ENCODE measurements at regions not wholly inside any gene's neighbourhood (a gene's known extent, or its start where the extent isn't known, plus 50 kb on each side); places are given as distances from the start of the nearest gene placed in this dataset.
"Not testable (repeated sequence)": the region's sequence is repeated elsewhere in the genome, so short reads cannot be mapped to it uniquely, and the experiment has no call there.

- no peak for DNase-seq
- Histone ChIP-seq H3K4me1 (ENCODE audit: control insufficient read depth, insufficient read depth, low read length, poor library complexity, severe bottlenecking) (no peaks in the 10 kb centered on the region), H3K36me3 (ENCODE audit: control insufficient read depth, insufficient read depth, low read length) (no peaks in the 10 kb centered on the region), H3K4me3 (ENCODE audit: low read depth, low read length) (no peak overlapping the region), H3K9me3 (ENCODE audit: control insufficient read depth in 2 of 2, low read length in 2 of 2) (no peaks in the 10 kb centered on the region), H3K27me3 (ENCODE audit: control insufficient read depth, insufficient read depth, low read length) (no peaks in the 10 kb centered on the region), H3K27ac (ENCODE audit: insufficient read depth, low read length, poor library complexity, severe bottlenecking) (no peak overlapping the region)
- ATAC-seq (ENCODE audit: low read depth in 2 of 2) = no peak
- Mint-ChIP-seq H3K4me3 (no peak overlapping the region), H3K27ac (no peak overlapping the region), H3K4me1 (no peaks in the 10 kb centered on the region), H3K9me3 (peaks cover 0 to 2% (median 1%) of the 10 kb centered on the region in 7 donors), H3K27me3 (no peaks in the 10 kb centered on the region), H3K36me3 (no peaks in the 10 kb centered on the region)
These were observed 470.2 kb downstream of the FBXO15 start for GRCh38 chr18:73677450-73677849.

- DNase-seq (no peak), ATAC-seq (ENCODE audit: low read depth in 2 of 2) (no peak)
- Mint-ChIP-seq H3K36me3 (no peaks in the 10 kb centered on the region), H3K4me1 (no peaks in the 10 kb centered on the region), H3K27ac (no peak overlapping the region), H3K9me3 (peaks cover 0 to 6% (median 1%) of the 10 kb centered on the region in 7 donors), H3K4me3 (no peak overlapping the region), H3K27me3 (no peaks in the 10 kb centered on the region)
- no peaks in the 10 kb centered on the region for H3K27me3 ChIP-seq (ENCODE audit: control insufficient read depth, insufficient read depth, low read length)
- no peaks in the 10 kb centered on the region for H3K4me1 ChIP-seq (ENCODE audit: control insufficient read depth, insufficient read depth, low read length, poor library complexity, severe bottlenecking)
- H3K36me3 ChIP-seq (ENCODE audit: control insufficient read depth, insufficient read depth, low read length) = no peaks in the 10 kb centered on the region
- no peak overlapping the region for H3K27ac ChIP-seq (ENCODE audit: insufficient read depth, low read length, poor library complexity, severe bottlenecking)
- no peaks in the 10 kb centered on the region for H3K9me3 ChIP-seq (ENCODE audit: control insufficient read depth in 2 of 2, low read length in 2 of 2)
- no peak overlapping the region for H3K4me3 ChIP-seq (ENCODE audit: low read depth, low read length)
These were observed 473.3 kb downstream of the FBXO15 start for GRCh38 chr18:73674125-73674865.

GRCh38 chr18:73671480-73671879 is 476.2 kb downstream of the FBXO15 start:
- H3K4me1 Mint-ChIP-seq; H3K27ac ChIP-seq (ENCODE audit: insufficient read depth, low read length, poor library complexity, severe bottlenecking); H3K4me3 ChIP-seq (ENCODE audit: low read depth, low read length); H3K27me3 Mint-ChIP-seq; H3K36me3 ChIP-seq (ENCODE audit: control insufficient read depth, insufficient read depth, low read length); ATAC-seq (ENCODE audit: low read depth in 2 of 2); H3K4me3 Mint-ChIP-seq; H3K4me1 ChIP-seq (ENCODE audit: control insufficient read depth, insufficient read depth, low read length, poor library complexity, severe bottlenecking); H3K9me3 Mint-ChIP-seq; H3K27me3 ChIP-seq (ENCODE audit: control insufficient read depth, insufficient read depth, low read length); H3K36me3 Mint-ChIP-seq; DNase-seq; H3K27ac Mint-ChIP-seq; H3K9me3 ChIP-seq (ENCODE audit: control insufficient read depth in 2 of 2, low read length in 2 of 2): not testable (repeated sequence)

GRCh38 chr18:73670524-73670923 is 477.1 kb downstream of the FBXO15 start:
- DNase-seq = peak in 1 of 3 donors; percentile 3
- Mint-ChIP-seq H3K27me3 (no peaks in the 10 kb centered on the region), H3K4me3 (no peak overlapping the region), H3K4me1 (no peaks in the 10 kb centered on the region), H3K9me3 (peaks cover 0 to 5% (median 0%) of the 10 kb centered on the region in 7 donors), H3K27ac (no peak overlapping the region), H3K36me3 (no peaks in the 10 kb centered on the region)
- Histone ChIP-seq H3K4me1 (ENCODE audit: control insufficient read depth, insufficient read depth, low read length, poor library complexity, severe bottlenecking) (no peaks in the 10 kb centered on the region), H3K4me3 (ENCODE audit: low read depth, low read length) (no peak overlapping the region), H3K9me3 (ENCODE audit: control insufficient read depth in 2 of 2, low read length in 2 of 2) (no peaks in the 10 kb centered on the region), H3K27ac (ENCODE audit: insufficient read depth, low read length, poor library complexity, severe bottlenecking) (no peak overlapping the region), H3K36me3 (ENCODE audit: control insufficient read depth, insufficient read depth, low read length) (no peaks in the 10 kb centered on the region), H3K27me3 (ENCODE audit: control insufficient read depth, insufficient read depth, low read length) (no peaks in the 10 kb centered on the region)
- ATAC-seq (ENCODE audit: low read depth in 2 of 2) = no peak

- H3K27me3 ChIP-seq (ENCODE audit: control insufficient read depth, insufficient read depth, low read length) = no peaks in the 10 kb centered on the region
- no peak overlapping the region for H3K27ac Mint-ChIP-seq
- H3K36me3 Mint-ChIP-seq = no peaks in the 10 kb centered on the region
- H3K4me3 ChIP-seq (ENCODE audit: low read depth, low read length) = no peak overlapping the region
- ATAC-seq (ENCODE audit: low read depth in 2 of 2) (no peak), DNase-seq (no peak)
- H3K4me1 ChIP-seq (ENCODE audit: control insufficient read depth, insufficient read depth, low read length, poor library complexity, severe bottlenecking) = no peaks in the 10 kb centered on the region
- no peaks in the 10 kb centered on the region for H3K27me3 Mint-ChIP-seq
- H3K27ac ChIP-seq (ENCODE audit: insufficient read depth, low read length, poor library complexity, severe bottlenecking) = no peak overlapping the region
- no peaks in the 10 kb centered on the region for H3K9me3 ChIP-seq (ENCODE audit: control insufficient read depth in 2 of 2, low read length in 2 of 2)
- peaks cover 0 to 5% (median 0%) of the 10 kb centered on the region in 7 donors for H3K9me3 Mint-ChIP-seq
- H3K4me3 Mint-ChIP-seq = no peak overlapping the region
- no peaks in the 10 kb centered on the region for H3K36me3 ChIP-seq (ENCODE audit: control insufficient read depth, insufficient read depth, low read length)
- H3K4me1 Mint-ChIP-seq = no peaks in the 10 kb centered on the region
These were observed 477.6 kb downstream of the FBXO15 start for GRCh38 chr18:73670039-73670438.

- Mint-ChIP-seq H3K4me1 (no peaks in the 10 kb centered on the region), H3K27ac (no peak overlapping the region), H3K27me3 (no peaks in the 10 kb centered on the region), H3K4me3 (no peak overlapping the region), H3K9me3 (peaks cover 0 to 5% (median 0%) of the 10 kb centered on the region in 7 donors), H3K36me3 (no peaks in the 10 kb centered on the region)
- no peak for ATAC-seq (ENCODE audit: low read depth in 2 of 2)
- no peaks in the 10 kb centered on the region for H3K36me3 ChIP-seq (ENCODE audit: control insufficient read depth, insufficient read depth, low read length)
- no peak overlapping the region for H3K4me3 ChIP-seq (ENCODE audit: low read depth, low read length)
- H3K4me1 ChIP-seq (ENCODE audit: control insufficient read depth, insufficient read depth, low read length, poor library complexity, severe bottlenecking) = no peaks in the 10 kb centered on the region
- H3K27ac ChIP-seq (ENCODE audit: insufficient read depth, low read length, poor library complexity, severe bottlenecking) = no peak overlapping the region
- H3K9me3 ChIP-seq (ENCODE audit: control insufficient read depth in 2 of 2, low read length in 2 of 2) = no peaks in the 10 kb centered on the region
- DNase-seq = no peak
- H3K27me3 ChIP-seq (ENCODE audit: control insufficient read depth, insufficient read depth, low read length) = no peaks in the 10 kb centered on the region
These were observed 478.3 kb downstream of the FBXO15 start for GRCh38 chr18:73669297-73669696.

GRCh38 chr18:73668051-73668450 is 479.6 kb downstream of the FBXO15 start:
- Histone ChIP-seq H3K9me3 (ENCODE audit: control insufficient read depth in 2 of 2, low read length in 2 of 2) (no peaks in the 10 kb centered on the region), H3K36me3 (ENCODE audit: control insufficient read depth, insufficient read depth, low read length) (no peaks in the 10 kb centered on the region), H3K27me3 (ENCODE audit: control insufficient read depth, insufficient read depth, low read length) (no peaks in the 10 kb centered on the region), H3K4me1 (ENCODE audit: control insufficient read depth, insufficient read depth, low read length, poor library complexity, severe bottlenecking) (no peaks in the 10 kb centered on the region), H3K27ac (ENCODE audit: insufficient read depth, low read length, poor library complexity, severe bottlenecking) (no peak overlapping the region), H3K4me3 (ENCODE audit: low read depth, low read length) (no peak overlapping the region)
- H3K4me3 Mint-ChIP-seq = no peak overlapping the region
- ATAC-seq (ENCODE audit: low read depth in 2 of 2) (no peak), DNase-seq (no peak)
- H3K27me3 Mint-ChIP-seq = no peaks in the 10 kb centered on the region
- H3K9me3 Mint-ChIP-seq = peaks cover 0 to 5% (median 0%) of the 10 kb centered on the region in 7 donors
- no peaks in the 10 kb centered on the region for H3K36me3 Mint-ChIP-seq
- no peaks in the 10 kb centered on the region for H3K4me1 Mint-ChIP-seq
- no peak overlapping the region for H3K27ac Mint-ChIP-seq

GRCh38 chr18:73666772-73667171 is 480.9 kb downstream of the FBXO15 start:
- Mint-ChIP-seq H3K27ac (no peak overlapping the region), H3K4me1 (no peaks in the 10 kb centered on the region)
- ATAC-seq (ENCODE audit: low read depth in 2 of 2) = no peak

More at GRCh38 chr18:73666772-73667171, 480.9 kb downstream of the FBXO15 start:
- no peaks in the 10 kb centered on the region for H3K27me3 Mint-ChIP-seq
- Histone ChIP-seq H3K4me1 (ENCODE audit: control insufficient read depth, insufficient read depth, low read length, poor library complexity, severe bottlenecking) (no peaks in the 10 kb centered on the region), H3K4me3 (ENCODE audit: low read depth, low read length) (no peak overlapping the region), H3K27ac (ENCODE audit: insufficient read depth, low read length, poor library complexity, severe bottlenecking) (no peak overlapping the region), H3K36me3 (ENCODE audit: control insufficient read depth, insufficient read depth, low read length) (no peaks in the 10 kb centered on the region), H3K27me3 (ENCODE audit: control insufficient read depth, insufficient read depth, low read length) (no peaks in the 10 kb centered on the region), H3K9me3 (ENCODE audit: control insufficient read depth in 2 of 2, low read length in 2 of 2) (no peaks in the 10 kb centered on the region)
- H3K4me3 Mint-ChIP-seq = no peak overlapping the region
- H3K36me3 Mint-ChIP-seq = no peaks in the 10 kb centered on the region
- no peak for DNase-seq
- peaks cover 0 to 4% (median 0%) of the 10 kb centered on the region in 7 donors for H3K9me3 Mint-ChIP-seq
